Testis (tissue), 2 donors: ENCODE measurements at regions not wholly inside any gene's neighbourhood (a gene's known extent, or its start where the extent isn't known, plus 50 kb on each side); places are given as distances from the start of the nearest gene placed in this dataset.

ENCODE experiments used
- DNase-seq: peaks from one replicate; pipeline ENCODE4 v3.0.0-alpha.2; 2019
- H3K27ac ChIP-seq, 2 donors: fragments of 200-600 bp; sonication (generic); one replicate each; pipeline ENCODE4 v1.5.1; 2019
- H3K27me3 ChIP-seq: fragments of 200-600 bp; sonication (generic); one replicate; pipeline ENCODE4 v1.5.1; 2019
- H3K36me3 ChIP-seq: fragments of 200-600 bp; sonication (generic); one replicate; pipeline ENCODE4 v1.5.1; 2017; ENCODE audit warnings: low read depth; ENCODE audit errors: missing control alignments
- H3K4me1 ChIP-seq: fragments of 200-600 bp; sonication (generic); one replicate; pipeline ENCODE4 v1.5.1; 2019
- H3K4me3 ChIP-seq, 2 donors: fragments of 200-600 bp; sonication (generic); one replicate each; pipeline ENCODE4 v1.5.1; 2017 to 2019
- H3K9me3 ChIP-seq: fragments of 200-600 bp; sonication (generic); one replicate; pipeline ENCODE4 v1.5.1; 2017
- POLR2A ChIP-seq: fragments of 450-650 bp; IDR thresholded peaks from one replicate; pipeline ENCODE4 v1.6.1; 2017; ENCODE audit warnings: antibody characterized with exemption, mild to moderate bottlenecking, moderate library complexity
- WGBS, 2 donors: methylation state at CpG; one replicate each; pipeline ENCODE4 v1.1.5; 2018; 5-methylcytosine and 5-hydroxymethylcytosine counted together
- intact Hi-C: fragments of 100-400 bp; cut with DNase I; formaldehyde crosslinking; loops from one replicate; pipeline ENCODE4 v1.15.1; 2023; ENCODE audit warnings: low total_unique reads
- TF ChIP-seq, protein P1 (sequence below), 3 experiments: fragments of 450-650 bp in 2 of 3; fragments of 200-600 bp in 1 of 3; sonication (generic) in 1 of 3; IDR thresholded peaks; one replicate each; pipeline ENCODE4 v1.5.1; 2016 to 2019; ENCODE audit warnings: antibody characterized with exemption in 3 of 3, mild to moderate bottlenecking in 2 of 3, moderate library complexity in 1 of 3

DNA sequence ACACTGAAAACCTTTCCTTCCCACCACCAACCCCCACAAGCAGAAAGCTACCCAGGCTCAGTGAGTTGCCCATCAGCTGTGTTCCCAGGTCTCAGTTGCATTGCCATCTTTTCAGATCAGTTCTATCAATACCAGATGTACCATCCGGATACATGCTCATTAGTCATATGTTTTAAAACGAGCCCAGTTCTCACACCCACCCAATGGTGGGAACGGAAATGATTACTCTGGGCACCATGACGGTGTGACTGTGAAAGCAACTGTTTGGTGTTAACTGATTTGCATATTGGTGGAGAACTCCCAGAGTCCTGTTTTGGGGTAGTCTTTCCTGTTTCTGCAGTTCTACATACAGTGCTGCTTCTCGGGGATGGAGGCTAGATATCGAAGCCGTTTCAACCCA, 212.3 kb downstream of the TRIM36 start:
- DNase-seq = no peak

DNA sequence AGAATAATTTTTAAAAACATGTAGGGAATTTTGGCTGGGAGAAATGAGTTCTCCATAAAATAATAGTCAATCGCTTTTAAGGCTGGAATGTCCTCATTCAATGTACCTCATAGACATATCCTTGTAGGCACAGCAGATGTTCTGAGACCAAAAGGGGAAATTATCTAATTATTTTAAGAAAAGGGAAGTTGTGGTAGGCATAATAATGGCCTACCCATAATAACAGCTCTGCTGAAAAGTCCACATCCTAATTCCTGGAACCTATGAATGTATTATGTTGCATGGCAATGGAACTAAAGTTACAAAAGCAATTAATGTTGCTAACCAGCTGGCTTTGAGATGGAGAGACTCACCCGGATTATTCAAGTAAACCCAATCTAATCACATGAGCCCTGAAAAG, 216.1 kb downstream of the TRIM36 start:
- Histone ChIP-seq H3K36me3 (no peaks in the 10 kb centered on the region), H3K27me3 (no peaks in the 10 kb centered on the region), H3K4me1 (no peaks in the 10 kb centered on the region), H3K9me3 (no peaks in the 10 kb centered on the region), H3K4me3 (no peak overlapping the region), H3K27ac (no peak overlapping the region)
- DNase-seq = no peak
- intact Hi-C loops = no loop called here
- no peak for TF ChIP-seq POLR2A
- TF ChIP-seq, protein P1, sequence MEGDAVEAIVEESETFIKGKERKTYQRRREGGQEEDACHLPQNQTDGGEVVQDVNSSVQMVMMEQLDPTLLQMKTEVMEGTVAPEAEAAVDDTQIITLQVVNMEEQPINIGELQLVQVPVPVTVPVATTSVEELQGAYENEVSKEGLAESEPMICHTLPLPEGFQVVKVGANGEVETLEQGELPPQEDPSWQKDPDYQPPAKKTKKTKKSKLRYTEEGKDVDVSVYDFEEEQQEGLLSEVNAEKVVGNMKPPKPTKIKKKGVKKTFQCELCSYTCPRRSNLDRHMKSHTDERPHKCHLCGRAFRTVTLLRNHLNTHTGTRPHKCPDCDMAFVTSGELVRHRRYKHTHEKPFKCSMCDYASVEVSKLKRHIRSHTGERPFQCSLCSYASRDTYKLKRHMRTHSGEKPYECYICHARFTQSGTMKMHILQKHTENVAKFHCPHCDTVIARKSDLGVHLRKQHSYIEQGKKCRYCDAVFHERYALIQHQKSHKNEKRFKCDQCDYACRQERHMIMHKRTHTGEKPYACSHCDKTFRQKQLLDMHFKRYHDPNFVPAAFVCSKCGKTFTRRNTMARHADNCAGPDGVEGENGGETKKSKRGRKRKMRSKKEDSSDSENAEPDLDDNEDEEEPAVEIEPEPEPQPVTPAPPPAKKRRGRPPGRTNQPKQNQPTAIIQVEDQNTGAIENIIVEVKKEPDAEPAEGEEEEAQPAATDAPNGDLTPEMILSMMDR (IDR thresholded peaks at IDR 0.05) = no peak
- 64 to 82% methylated on average over 2 of the region's 2 CpGs for WGBS, 2 donors

More for the DNA sequence above, 212.3 kb downstream of the TRIM36 start:
- Histone ChIP-seq H3K27me3 (no peaks in the 10 kb centered on the region), H3K36me3 (no peaks in the 10 kb centered on the region), H3K9me3 (no peaks in the 10 kb centered on the region), H3K4me1 (no peaks in the 10 kb centered on the region), H3K27ac (no peak overlapping the region), H3K4me3 (no peak overlapping the region)
- no peak for TF ChIP-seq POLR2A
- intact Hi-C loops = no loop called here
- 82 to 83% methylated on average over 7 of the region's 7 CpGs for WGBS, 2 donors

DNA sequence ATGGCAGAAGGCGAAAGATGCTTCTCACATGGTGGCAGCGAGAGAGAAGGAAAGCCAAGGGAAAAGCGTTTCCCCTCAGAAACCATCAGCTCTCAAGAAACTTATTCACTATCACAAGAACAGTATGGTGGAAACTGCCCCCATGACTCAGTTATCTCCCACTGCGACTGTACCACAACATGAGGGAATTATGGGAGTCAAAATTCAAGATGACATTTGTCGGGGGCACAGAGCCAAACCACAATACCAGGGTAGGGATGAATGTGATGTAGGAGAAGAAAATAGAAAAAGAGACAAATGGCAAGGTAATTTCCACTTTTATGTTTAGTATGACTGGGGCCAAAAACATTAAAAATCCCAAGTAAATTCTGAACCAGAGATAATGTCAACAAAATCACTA, 216.8 kb downstream of the TRIM36 start:
- TF ChIP-seq, protein P1 (IDR thresholded peaks at IDR 0.05) = no peak
- no peak for TF ChIP-seq POLR2A
- Histone ChIP-seq H3K27me3 (no peaks in the 10 kb centered on the region), H3K4me3 (no peak overlapping the region), H3K4me1 (no peaks in the 10 kb centered on the region), H3K9me3 (no peaks in the 10 kb centered on the region), H3K27ac (no peak overlapping the region), H3K36me3 (no peaks in the 10 kb centered on the region)
- intact Hi-C loops = no loop called here
- no peak for DNase-seq
- WGBS, 2 donors = 83 to 84% methylated on average over 5 of the region's 5 CpGs

DNA sequence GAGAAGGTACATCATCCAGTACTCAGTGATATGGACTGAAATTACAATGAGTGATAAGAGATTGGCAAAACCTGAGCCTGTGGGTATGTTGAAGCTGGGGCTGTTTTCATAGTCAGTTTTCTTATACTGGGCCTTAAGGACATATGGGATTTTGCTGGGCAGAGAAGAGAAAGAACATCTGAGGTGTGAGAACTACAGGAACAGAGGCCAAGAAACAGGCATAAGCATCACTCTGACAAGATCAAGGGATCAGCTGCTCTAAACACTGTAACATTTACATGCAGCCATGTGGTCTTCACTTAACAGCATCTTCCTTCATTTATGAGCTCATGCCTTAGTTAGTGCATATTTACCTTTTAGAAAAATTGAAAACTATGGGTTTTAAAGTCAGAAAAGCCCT, 220.0 kb downstream of the TRIM36 start:
- intact Hi-C loops = no loop called here
- H3K27me3 ChIP-seq = no peaks in the 10 kb centered on the region
- DNase-seq = no peak
- H3K4me1 ChIP-seq = no peaks in the 10 kb centered on the region
- no peak overlapping the region for H3K27ac ChIP-seq
- H3K4me3 ChIP-seq = no peak overlapping the region
- H3K36me3 ChIP-seq = no peaks in the 10 kb centered on the region
- no peaks in the 10 kb centered on the region for H3K9me3 ChIP-seq
- no peak for TF ChIP-seq POLR2A
- TF ChIP-seq, protein P1 (IDR thresholded peaks at IDR 0.05) = no peak

DNA sequence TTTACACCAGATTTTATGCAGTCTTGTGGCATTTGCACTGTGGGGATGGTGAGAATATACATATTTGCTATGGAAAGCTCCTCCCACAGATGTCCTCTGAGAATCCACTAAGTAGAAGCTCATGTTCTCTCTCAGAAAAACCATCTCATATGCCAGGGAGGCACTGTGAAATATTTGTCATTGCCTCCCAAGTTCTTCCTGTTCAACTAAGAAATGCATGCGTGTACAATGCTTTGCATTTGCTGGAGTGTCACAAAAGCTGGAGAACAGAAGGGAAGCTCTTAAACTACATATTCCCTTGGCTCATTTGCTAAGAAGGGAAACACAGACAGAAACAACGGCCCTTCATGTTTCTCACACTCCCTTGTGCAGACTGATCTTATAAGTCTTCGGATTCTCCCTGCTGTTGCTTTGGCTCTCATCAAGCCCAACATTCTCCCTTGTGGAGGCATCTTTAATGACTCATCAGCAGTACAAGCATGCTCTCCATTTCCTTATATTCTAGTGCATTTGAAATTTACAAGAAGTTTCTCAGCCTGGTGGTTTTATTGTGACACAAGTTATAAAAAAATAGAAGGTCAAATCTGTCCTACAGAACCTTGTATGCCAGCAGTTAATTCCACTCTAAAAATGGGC, 220.6 kb downstream of the TRIM36 start:
- H3K27ac ChIP-seq = no peak overlapping the region
- intact Hi-C loops = no loop called here
- no peaks in the 10 kb centered on the region for H3K27me3 ChIP-seq
- H3K4me1 ChIP-seq = no peaks in the 10 kb centered on the region
- H3K4me3 ChIP-seq = no peak overlapping the region
- H3K36me3 ChIP-seq = no peaks in the 10 kb centered on the region
- H3K9me3 ChIP-seq = no peaks in the 10 kb centered on the region
- TF ChIP-seq POLR2A = no peak
- TF ChIP-seq, protein P1 (IDR thresholded peaks at IDR 0.05) = no peak
- no peak for DNase-seq
- WGBS, 2 donors = 80 to 83% methylated on average over 3 of the region's 3 CpGs
